ENCODE measurements at regions not wholly inside any gene's neighbourhood (a gene's known extent, or its start where the extent isn't known, plus 50 kb on each side); places are given as distances from the start of the nearest gene placed in this dataset.

- H3K27ac Mint-ChIP-seq, result no peak overlapping the region
- no peaks in the 10 kb centered on the region for H4K20me1 ChIP-seq (ENCODE audit: insufficient read depth, low read length)
- WGBS (ENCODE audit: insufficient coverage), result 100% methylated on average over 5 of the region's 8 CpGs
- no peak for DNase-seq
- no peaks in the 10 kb centered on the region for H3K36me3 ChIP-seq (replicated peaks in 1 of 2; ENCODE audit: control insufficient read depth in 1 of 2, insufficient read depth in 2 of 2, low read length in 2 of 2)
- intact Hi-C loops (cut with micrococcal nuclease), result no loop called here
- peaks cover 0 to 2% (median 0%) of the 10 kb centered on the region in 3 donors for H3K27me3 Mint-ChIP-seq (ENCODE audit: low read depth in 3 of 3)
- H3K36me3 Mint-ChIP-seq, result no peaks in the 10 kb centered on the region
- peaks cover 0 to 4% (median 0%) of the 10 kb centered on the region in 7 donors for H3K9me3 Mint-ChIP-seq
- no peak overlapping the region for H3K4me3 ChIP-seq (replicated peaks in 1 of 3; ENCODE audit: low read depth in 2 of 3, low read length in 3 of 3)
- H3K4me2 ChIP-seq (replicated peaks; ENCODE audit: extremely low read depth, low read length, poor library complexity, severe bottlenecking), result no peak overlapping the region
- H3K4me3 Mint-ChIP-seq, result no peak overlapping the region
- no peaks in the 10 kb centered on the region for H3K9me3 ChIP-seq (replicated peaks in 1 of 2; ENCODE audit: control insufficient read depth in 1 of 2, insufficient read depth in 1 of 2, low read length in 2 of 2)
- no peaks in the 10 kb centered on the region for H3K4me1 ChIP-seq (ENCODE audit: control insufficient read depth in 1 of 2, insufficient read depth in 2 of 2, low read length in 2 of 2)
- H3K27ac ChIP-seq (ENCODE audit: low read depth in 1 of 2, low read length in 2 of 2), result no peak overlapping the region
- H3K9ac ChIP-seq (ENCODE audit: insufficient read depth, low read length, poor library complexity, severe bottlenecking), result no peak overlapping the region
- H3K4me1 Mint-ChIP-seq, result no peaks in the 10 kb centered on the region
- no peaks in the 10 kb centered on the region for H3K79me2 ChIP-seq (ENCODE audit: insufficient read depth, low read length)
- TF ChIP-seq CTCF (IDR thresholded peaks at IDR 0.05), result no peak
- H2AFZ ChIP-seq (ENCODE audit: insufficient read depth, low read depth, low read length, poor library complexity, severe bottlenecking), result no peak overlapping the region
- no peaks in the 10 kb centered on the region for H3K27me3 ChIP-seq (ENCODE audit: control insufficient read depth in 2 of 2, insufficient read depth in 2 of 2, low read length in 2 of 2)
Observed at GRCh38 chr7:146008293-146008692, 108.3 kb upstream of the CNTNAP2 start.

GRCh38 chr7:146004805-146005204, 111.8 kb upstream of the CNTNAP2 start:
- H3K27ac ChIP-seq (ENCODE audit: low read depth in 1 of 2, low read length in 2 of 2), result no peak overlapping the region
- H2AFZ ChIP-seq (ENCODE audit: insufficient read depth, low read depth, low read length, poor library complexity, severe bottlenecking), result no peak overlapping the region
- H3K79me2 ChIP-seq (ENCODE audit: insufficient read depth, low read length), result no peaks in the 10 kb centered on the region
- Mint-ChIP-seq H3K9me3 (peaks cover 0 to 1% (median 0%) of the 10 kb centered on the region in 7 donors), H3K4me1 (no peaks in the 10 kb centered on the region), H3K27me3 (ENCODE audit: low read depth in 3 of 3) (peaks cover 0 to 2% (median 1%) of the 10 kb centered on the region in 3 donors), H3K4me3 (no peak overlapping the region), H3K27ac (no peak overlapping the region), H3K36me3 (no peaks in the 10 kb centered on the region)
- H3K4me2 ChIP-seq (replicated peaks; ENCODE audit: extremely low read depth, low read length, poor library complexity, severe bottlenecking), result no peak overlapping the region
- H3K36me3 ChIP-seq (replicated peaks in 1 of 2; ENCODE audit: control insufficient read depth in 1 of 2, insufficient read depth in 2 of 2, low read length in 2 of 2), result no peaks in the 10 kb centered on the region
- intact Hi-C loops (cut with micrococcal nuclease), result no loop called here
- H3K9ac ChIP-seq (ENCODE audit: insufficient read depth, low read length, poor library complexity, severe bottlenecking), result no peak overlapping the region
- 91% methylated on average over 1 of the region's 2 CpGs for WGBS (ENCODE audit: insufficient coverage)
- H3K4me1 ChIP-seq (ENCODE audit: control insufficient read depth in 1 of 2, insufficient read depth in 2 of 2, low read length in 2 of 2), result no peaks in the 10 kb centered on the region
- no peak for TF ChIP-seq CTCF (IDR thresholded peaks at IDR 0.05)
- no peak overlapping the region for H3K4me3 ChIP-seq (replicated peaks in 1 of 3; ENCODE audit: low read depth in 2 of 3, low read length in 3 of 3)
- no peaks in the 10 kb centered on the region for H3K9me3 ChIP-seq (replicated peaks in 1 of 2; ENCODE audit: control insufficient read depth in 1 of 2, insufficient read depth in 1 of 2, low read length in 2 of 2)
- no peaks in the 10 kb centered on the region for H3K27me3 ChIP-seq (ENCODE audit: control insufficient read depth in 2 of 2, insufficient read depth in 2 of 2, low read length in 2 of 2)
- DNase-seq, result no peak
- H4K20me1 ChIP-seq (ENCODE audit: insufficient read depth, low read length), result no peaks in the 10 kb centered on the region
